H9 (cell line): ENCODE measurements at regions not wholly inside any gene's neighbourhood (a gene's known extent, or its start where the extent isn't known, plus 50 kb on each side); places are given as distances from the start of the nearest gene placed in this dataset.

Source experiments
- DNase-seq: peaks from one replicate; pipeline ENCODE4 v3.0.0-alpha.2; 2017
- H2AFZ ChIP-seq: one replicate; pipeline ENCODE4 v1.6.1; 2013; ENCODE audit warnings: mild to moderate bottlenecking, low read length, control low read depth, moderate library complexity
- H2AK5ac ChIP-seq: 2 replicates; pipeline ENCODE4 v1.6.1; 2013; ENCODE audit warnings: low read length, control low read depth, mixed read lengths; ENCODE audit not compliant: insufficient read length
- H2BK120ac ChIP-seq: one replicate; pipeline ENCODE4 v1.6.1; 2013; ENCODE audit warnings: low read depth, mild to moderate bottlenecking, low read length, control low read depth, inconsistent platforms; ENCODE audit not compliant: poor library complexity, severe bottlenecking
- H2BK12ac ChIP-seq: 2 replicates; pipeline ENCODE4 v1.6.1; 2013; ENCODE audit warnings: low read length, control low read depth, mixed read lengths, low read depth; ENCODE audit not compliant: insufficient read length
- H2BK15ac ChIP-seq: 2 replicates; pipeline ENCODE4 v1.6.1; 2013; ENCODE audit warnings: low read depth, low read length, control low read depth
- H2BK20ac ChIP-seq: one replicate; pipeline ENCODE4 v1.6.1; 2013; ENCODE audit warnings: low read depth, mild to moderate bottlenecking, low read length, control low read depth, inconsistent platforms; ENCODE audit not compliant: poor library complexity, severe bottlenecking
- H2BK5ac ChIP-seq: 2 replicates; pipeline ENCODE4 v1.6.1; 2013; ENCODE audit warnings: low read length, control low read depth, mixed read lengths; ENCODE audit not compliant: insufficient read length
- H3K14ac ChIP-seq: 2 replicates; pipeline ENCODE4 v1.6.1; 2013; ENCODE audit warnings: low read length, control low read depth; ENCODE audit not compliant: insufficient read depth
- H3K18ac ChIP-seq: 2 replicates; pipeline ENCODE4 v1.6.1; 2013; ENCODE audit warnings: low read depth, mild to moderate bottlenecking, mixed read lengths, low read length, control low read depth; ENCODE audit not compliant: insufficient read length
- H3K23ac ChIP-seq: 2 replicates; pipeline ENCODE4 v1.6.1; 2013; ENCODE audit warnings: low read length, control low read depth, mixed read lengths, low read depth; ENCODE audit not compliant: insufficient read length
- H3K23me2 ChIP-seq: 2 replicates; pipeline ENCODE4 v1.6.1; 2013; ENCODE audit warnings: low read depth, mild to moderate bottlenecking, mixed read lengths, low read length, control low read depth; ENCODE audit not compliant: insufficient read length, poor library complexity, severe bottlenecking
- H3K27ac ChIP-seq: 2 replicates; pipeline ENCODE4 v1.5.1; 2013; ENCODE audit warnings: low read length, control low read depth, mixed read lengths, low read depth; ENCODE audit not compliant: insufficient read length
- H3K27me3 ChIP-seq: 2 replicates; pipeline ENCODE4 v1.6.1; 2013; ENCODE audit warnings: low read length, control low read depth, inconsistent platforms; ENCODE audit not compliant: insufficient read depth
- H3K4ac ChIP-seq: 2 replicates; pipeline ENCODE4 v1.6.1; 2013; ENCODE audit warnings: low read depth, mild to moderate bottlenecking, control low read depth, inconsistent platforms, low read length, moderate library complexity
- H3K4me1 ChIP-seq: 2 replicates; pipeline ENCODE4 v1.6.1; 2013; ENCODE audit warnings: low read length, control low read depth, inconsistent platforms; ENCODE audit not compliant: insufficient read depth
- H3K4me2 ChIP-seq: 2 replicates; pipeline ENCODE4 v1.6.1; 2013; ENCODE audit warnings: low read length, control low read depth, mixed read lengths; ENCODE audit not compliant: insufficient read length, insufficient read depth
- H3K56ac ChIP-seq: 2 replicates; pipeline ENCODE4 v1.6.1; 2013; ENCODE audit warnings: low read depth, mild to moderate bottlenecking, mixed read lengths, low read length, control low read depth; ENCODE audit not compliant: insufficient read length
- H3K79me1 ChIP-seq: 2 replicates; pipeline ENCODE4 v1.6.1; 2013; ENCODE audit warnings: low read depth, mild to moderate bottlenecking, moderate library complexity, low read length, control low read depth, inconsistent platforms; ENCODE audit not compliant: insufficient read depth, poor library complexity, severe bottlenecking
- H3K79me2 ChIP-seq: 2 replicates; pipeline ENCODE4 v1.6.1; 2013; ENCODE audit warnings: low read length, control low read depth, inconsistent platforms; ENCODE audit not compliant: insufficient read depth
- H3K9ac ChIP-seq: 2 replicates; pipeline ENCODE4 v1.6.1; 2013; ENCODE audit warnings: low read length, control low read depth, mixed read lengths; ENCODE audit not compliant: insufficient read length; ENCODE audit errors: extremely low read depth
- H3K9me3 ChIP-seq: one replicate; pipeline ENCODE4 v1.6.1; 2013; ENCODE audit warnings: low read depth, low read length, inconsistent platforms; ENCODE audit not compliant: control insufficient read depth
- H3T11ph ChIP-seq: one replicate; pipeline ENCODE4 v1.6.1; 2013; ENCODE audit warnings: mild to moderate bottlenecking, low read length, control low read depth, inconsistent platforms
- H4K20me1 ChIP-seq: one replicate; pipeline ENCODE4 v1.6.1; 2013; ENCODE audit not compliant: control insufficient read depth, insufficient read length, insufficient read depth
- H4K5ac ChIP-seq: 2 replicates; pipeline ENCODE4 v1.6.1; 2013; ENCODE audit warnings: low read depth, mild to moderate bottlenecking, mixed read lengths, low read length, control low read depth; ENCODE audit not compliant: insufficient read length
- H4K8ac ChIP-seq: replicated peaks from 2 replicates; pipeline ENCODE4 v1.6.1; 2013; ENCODE audit warnings: low read length, control low read depth, mixed read lengths, low read depth; ENCODE audit not compliant: insufficient read length
- H4K91ac ChIP-seq: 2 replicates; pipeline ENCODE4 v1.6.1; 2013; ENCODE audit warnings: low read depth, mild to moderate bottlenecking, moderate library complexity, mixed read lengths, low read length, control low read depth; ENCODE audit not compliant: insufficient read length
- H3K27ac Mint-ChIP-seq, 3 experiments: 2 replicates in 2 of 3; 3 replicates in 1 of 3; pipeline ENCODE4 v1.8.0; 2020 to 2021; ENCODE audit warnings: mixed read lengths in 3 of 3, mild to moderate bottlenecking in 1 of 3, moderate library complexity in 1 of 3
- H3K27me3 Mint-ChIP-seq: 2 replicates; pipeline ENCODE4 v1.8.0; 2021; ENCODE audit warnings: low read depth, mild to moderate bottlenecking, moderate library complexity, mixed read lengths
- H3K36me3 Mint-ChIP-seq, 3 experiments: 2 replicates in 2 of 3; 3 replicates in 1 of 3; pipeline ENCODE4 v1.8.0; 2020 to 2021; ENCODE audit warnings: low read depth in 3 of 3, mixed read lengths in 3 of 3; ENCODE audit not compliant: insufficient read depth in 1 of 3
- H3K4me1 Mint-ChIP-seq, 2 experiments: 2 replicates each; pipeline ENCODE4 v1.8.0; 2020; ENCODE audit warnings: mixed read lengths in 2 of 2
- H3K4me3 Mint-ChIP-seq, 2 experiments: 2 replicates in 1 of 2; 3 replicates in 1 of 2; pipeline ENCODE4 v1.8.0; 2020 to 2021; ENCODE audit warnings: mild to moderate bottlenecking in 2 of 2, mixed read lengths in 2 of 2, moderate library complexity in 1 of 2
- H3K9me3 Mint-ChIP-seq, 2 experiments: 2 replicates in 1 of 2; 3 replicates in 1 of 2; pipeline ENCODE4 v1.8.0; 2020; ENCODE audit warnings: mild to moderate bottlenecking in 2 of 2, mixed read lengths in 2 of 2, moderate library complexity in 1 of 2
- WGBS: extraction: QIAGEN DNeasy Blood & Tissue Kit; methylation state at CpG from one replicate; pipeline ENCODE4 v1.1.7; 2013; ENCODE audit warnings: missing lambda C conversion rate, low lambda C conversion rate, mixed read lengths; ENCODE audit not compliant: insufficient read length; ENCODE audit errors: extremely low coverage; 5-methylcytosine and 5-hydroxymethylcytosine counted together
- TF ChIP-seq, protein P1 (sequence below): fragments of 200-600 bp; sonication (generic); conservative IDR thresholded peaks from 3 replicates; pipeline ENCODE4 v1.8.0; 2021; ENCODE audit warnings: antibody characterized with exemption, mild to moderate bottlenecking

DNA sequence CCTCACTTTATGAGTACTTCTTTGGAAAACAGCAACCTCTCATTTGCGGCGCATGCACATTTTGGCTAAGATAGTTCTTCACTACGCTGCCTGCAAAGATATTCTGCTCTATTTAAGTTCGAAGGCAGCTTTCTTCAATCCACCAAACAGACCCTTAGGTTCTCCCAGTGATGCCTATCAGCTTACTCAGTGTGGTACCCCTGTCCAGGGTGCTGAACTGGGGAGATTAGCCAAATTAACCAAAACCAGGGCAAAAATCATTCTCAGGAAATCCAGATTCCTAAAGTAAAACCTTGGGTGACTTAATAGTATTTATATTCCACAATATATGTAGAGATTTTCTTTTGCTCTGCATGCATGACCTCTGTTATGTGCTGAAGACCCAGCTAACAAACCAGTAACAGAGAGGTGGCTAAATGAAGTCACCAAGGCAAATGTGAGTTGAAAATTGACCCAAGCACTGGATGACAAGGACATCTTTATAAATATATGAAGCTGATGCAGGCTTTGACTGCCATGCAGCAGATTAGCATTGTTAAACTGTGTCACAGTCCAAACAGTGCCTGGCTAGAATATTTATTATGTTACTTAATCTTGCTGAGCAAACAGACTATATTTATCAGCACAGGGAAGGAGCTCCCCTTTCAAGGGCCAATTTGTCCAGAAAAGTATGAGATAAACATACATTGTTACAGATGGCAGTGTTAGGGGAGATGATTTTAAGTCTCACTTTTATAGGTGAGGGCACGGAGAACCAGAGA lies 418.2 kb downstream of the STIM2 start:
- Histone ChIP-seq H4K91ac (no peak overlapping the region), H3K23me2 (no peaks in the 10 kb centered on the region), H4K5ac (no peak overlapping the region), H3K9me3 (no peaks in the 10 kb centered on the region), H3K79me1 (no peaks in the 10 kb centered on the region), H3K56ac (no peak overlapping the region), H3K27me3 (no peaks in the 10 kb centered on the region), H4K20me1 (no peaks in the 10 kb centered on the region), H3K27ac (no peak overlapping the region), H2BK20ac (no peak overlapping the region), H3K23ac (no peak overlapping the region), H3K4me1 (no peaks in the 10 kb centered on the region), H2BK120ac (no peak overlapping the region), H2BK5ac (no peak overlapping the region), H2BK15ac (no peak overlapping the region), H3K9ac (no peak overlapping the region), H4K8ac (no peak overlapping the region), H3K14ac (no peak overlapping the region), H2BK12ac (no peak overlapping the region), H3K4ac (no peak overlapping the region), H3K18ac (no peak overlapping the region), H3K4me2 (no peak overlapping the region), H2AK5ac (no peak overlapping the region), H2AFZ (no peak overlapping the region), H3T11ph (no peak overlapping the region), H3K79me2 (no peaks in the 10 kb centered on the region)
- H3K9me3 Mint-ChIP-seq, result peaks cover 0 to 2% of the 10 kb centered on the region in 2 experiments; a peak in 2 of 5 replicates
- DNase-seq, result peak; percentile 46
- no peaks in the 10 kb centered on the region for H3K36me3 Mint-ChIP-seq
- H3K27ac Mint-ChIP-seq, result no peak overlapping the region
- no peaks in the 10 kb centered on the region for H3K27me3 Mint-ChIP-seq
- TF ChIP-seq, protein P1, sequence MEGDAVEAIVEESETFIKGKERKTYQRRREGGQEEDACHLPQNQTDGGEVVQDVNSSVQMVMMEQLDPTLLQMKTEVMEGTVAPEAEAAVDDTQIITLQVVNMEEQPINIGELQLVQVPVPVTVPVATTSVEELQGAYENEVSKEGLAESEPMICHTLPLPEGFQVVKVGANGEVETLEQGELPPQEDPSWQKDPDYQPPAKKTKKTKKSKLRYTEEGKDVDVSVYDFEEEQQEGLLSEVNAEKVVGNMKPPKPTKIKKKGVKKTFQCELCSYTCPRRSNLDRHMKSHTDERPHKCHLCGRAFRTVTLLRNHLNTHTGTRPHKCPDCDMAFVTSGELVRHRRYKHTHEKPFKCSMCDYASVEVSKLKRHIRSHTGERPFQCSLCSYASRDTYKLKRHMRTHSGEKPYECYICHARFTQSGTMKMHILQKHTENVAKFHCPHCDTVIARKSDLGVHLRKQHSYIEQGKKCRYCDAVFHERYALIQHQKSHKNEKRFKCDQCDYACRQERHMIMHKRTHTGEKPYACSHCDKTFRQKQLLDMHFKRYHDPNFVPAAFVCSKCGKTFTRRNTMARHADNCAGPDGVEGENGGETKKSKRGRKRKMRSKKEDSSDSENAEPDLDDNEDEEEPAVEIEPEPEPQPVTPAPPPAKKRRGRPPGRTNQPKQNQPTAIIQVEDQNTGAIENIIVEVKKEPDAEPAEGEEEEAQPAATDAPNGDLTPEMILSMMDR, result no peak
- H3K4me3 Mint-ChIP-seq, result no peak overlapping the region
- H3K4me1 Mint-ChIP-seq, result no peaks in the 10 kb centered on the region
- WGBS, result no CpG with 5 or more reads among the region's 5 CpGs
